GM12892 (cell line): ENCODE measurements at regions not wholly inside any gene's neighbourhood (a gene's known extent, or its start where the extent isn't known, plus 50 kb on each side); places are given as distances from the start of the nearest gene placed in this dataset.

Experiments
- POLR2A ChIP-seq: IDR thresholded peaks from 2 replicates; pipeline ENCODE4 v1.6.1; 2011; ENCODE audit warnings: low read depth, low read length, control low read depth
- POLR2AphosphoS5 ChIP-seq: IDR thresholded peaks from 2 replicates; pipeline ENCODE4 v1.6.1; 2011; ENCODE audit warnings: low read depth, low read length, control low read depth
- TAF1 ChIP-seq: IDR thresholded peaks from 2 replicates; pipeline ENCODE4 v1.6.1; 2011; ENCODE audit warnings: low read depth, mild to moderate bottlenecking, control low read depth, low read length, borderline replicate concordance

- TF ChIP-seq POLR2AphosphoS5, result no peak
- no peak for TF ChIP-seq POLR2A
- no peak for TF ChIP-seq TAF1
These were observed 76.9 kb upstream of the HIF1A start for GRCh38 chr14:61618448-61618847.
